Fibroblast of pulmonary artery (primary cell): ENCODE measurements at regions not wholly inside any gene's neighbourhood (a gene's known extent, or its start where the extent isn't known, plus 50 kb on each side); places are given as distances from the start of the nearest gene placed in this dataset.
A peak's percentile ranks its signal among the peaks of the same experiment; 100 is the strongest.

ENCODE experiments used
- DNase-seq: peaks from one replicate; pipeline ENCODE4 v3.0.0-alpha.2; 2010; ENCODE audit warnings: low read depth
- H3K4me3 ChIP-seq: replicated peaks from 2 replicates; pipeline ENCODE4 v1.5.1; 2011; ENCODE audit warnings: low read depth, mild to moderate bottlenecking, control low read depth, low read length, moderate library complexity
- CTCF ChIP-seq: IDR thresholded peaks from 2 replicates; pipeline ENCODE4 v1.5.1; 2011; ENCODE audit warnings: mild to moderate bottlenecking, control low read depth, low read length, inconsistent platforms; ENCODE audit errors: missing control alignments

- peak overlapping the region; percentile 38 for H3K4me3 ChIP-seq
- DNase-seq = peak; percentile 97
- TF ChIP-seq CTCF = no peak
Observed at GRCh38 chr11:13207665-13208594, 69.7 kb upstream of the BMAL1 start.

GRCh38 chr11:13208921-13209320 is 68.7 kb upstream of the BMAL1 start:
- DNase-seq = peak; percentile 53
- H3K4me3 ChIP-seq = no peak overlapping the region
- no peak for TF ChIP-seq CTCF

GRCh38 chr11:13209379-13209778 is 68.2 kb upstream of the BMAL1 start:
- DNase-seq = no peak
- no peak for TF ChIP-seq CTCF
- H3K4me3 ChIP-seq = no peak overlapping the region

- peak; percentile 90 for DNase-seq
- peak; percentile 70 for TF ChIP-seq CTCF
- H3K4me3 ChIP-seq = no peak overlapping the region
Observed at GRCh38 chr11:13210424-13210823, 67.2 kb upstream of the BMAL1 start.

GRCh38 chr11:13214276-13214675 is 63.3 kb upstream of the BMAL1 start:
- no peak overlapping the region for H3K4me3 ChIP-seq
- TF ChIP-seq CTCF = no peak
- no peak for DNase-seq

- H3K4me3 ChIP-seq = no peak overlapping the region
- no peak for TF ChIP-seq CTCF
- DNase-seq = peak; percentile 42
Observed at GRCh38 chr11:13215149-13215548, 62.4 kb upstream of the BMAL1 start.
